Upper lobe of right lung (tissue), 1 donor: ENCODE measurements at regions not wholly inside any gene's neighbourhood (a gene's known extent, or its start where the extent isn't known, plus 50 kb on each side); places are given as distances from the start of the nearest gene placed in this dataset.

Source experiments
- ATAC-seq: fragments of 200-7000 bp; cut with Tn5 transposase; one replicate; pipeline ENCODE4 v1.9.1; 2020; ENCODE audit warnings: mild to moderate bottlenecking, moderate library complexity
- DNase-seq: peaks from one replicate; pipeline ENCODE4 v3.0.0-alpha.2; 2020
- H3K27ac ChIP-seq: fragments of 200-600 bp; one replicate; pipeline ENCODE4 v1.8.0; 2022
- H3K27me3 ChIP-seq: fragments of 200-600 bp; one replicate; pipeline ENCODE4 v1.8.0; 2022; ENCODE audit warnings: mild to moderate bottlenecking
- H3K36me3 ChIP-seq: fragments of 200-600 bp; one replicate; pipeline ENCODE4 v1.8.0; 2022
- H3K4me1 ChIP-seq: fragments of 200-600 bp; one replicate; pipeline ENCODE4 v1.8.0; 2022
- H3K4me3 ChIP-seq: fragments of 200-600 bp; one replicate; pipeline ENCODE4 v1.8.0; 2022; ENCODE audit warnings: mild to moderate bottlenecking
- H3K9me3 ChIP-seq: fragments of 200-600 bp; one replicate; pipeline ENCODE4 v1.8.0; 2022
- CTCF ChIP-seq: fragments of 200-600 bp; IDR thresholded peaks from one replicate; pipeline ENCODE4 v1.8.0; 2022; ENCODE audit warnings: antibody characterized with exemption
- intact Hi-C: fragments of 100-400 bp; cut with DNase I; formaldehyde crosslinking; loops from one replicate; pipeline ENCODE4 v1.11.0; 2022
- donor health status: DM: no; HTN: yes; CAD: no; lungs with severe emphysema.

GRCh38 chr15:81869161-81869954 is 176.5 kb downstream of the MEX3B start:
- Histone ChIP-seq H3K9me3 (no peaks in the 10 kb centered on the region), H3K4me3 (no peak overlapping the region), H3K27me3 (no peaks in the 10 kb centered on the region), H3K4me1 (no peaks in the 10 kb centered on the region), H3K27ac (no peak overlapping the region), H3K36me3 (no peaks in the 10 kb centered on the region)
- no peak for DNase-seq
- intact Hi-C loops, result no loop called here
- ATAC-seq, result no peak
- no peak for TF ChIP-seq CTCF

- Histone ChIP-seq H3K36me3 (no peaks in the 10 kb centered on the region), H3K27me3 (no peaks in the 10 kb centered on the region), H3K27ac (no peak overlapping the region), H3K9me3 (no peaks in the 10 kb centered on the region), H3K4me1 (no peaks in the 10 kb centered on the region), H3K4me3 (no peak overlapping the region)
- ATAC-seq (no peak), DNase-seq (no peak)
- intact Hi-C loops, result no loop called here
- no peak for TF ChIP-seq CTCF
Observed at GRCh38 chr15:81865850-81866537, 179.8 kb downstream of the MEX3B start.

- DNase-seq (no peak), ATAC-seq (no peak)
- Histone ChIP-seq H3K27ac (no peak overlapping the region), H3K4me3 (no peak overlapping the region), H3K4me1 (no peaks in the 10 kb centered on the region), H3K36me3 (no peaks in the 10 kb centered on the region), H3K27me3 (no peaks in the 10 kb centered on the region), H3K9me3 (no peaks in the 10 kb centered on the region)
- intact Hi-C loops, result no loop called here
- TF ChIP-seq CTCF, result no peak
Observed at GRCh38 chr15:81863162-81863561, 182.7 kb downstream of the MEX3B start.

- ATAC-seq, result no peak
Observed at GRCh38 chr15:81859737-81860516, 185.9 kb downstream of the MEX3B start.

GRCh38 chr15:81858586-81858985 is 187.2 kb downstream of the MEX3B start:
- no peak for TF ChIP-seq CTCF
- no peak overlapping the region for H3K4me3 ChIP-seq
- no peaks in the 10 kb centered on the region for H3K4me1 ChIP-seq
- H3K9me3 ChIP-seq, result no peaks in the 10 kb centered on the region
- H3K36me3 ChIP-seq, result no peaks in the 10 kb centered on the region
- DNase-seq, result no peak
- intact Hi-C loops, result no loop called here
- no peak for ATAC-seq
- H3K27me3 ChIP-seq, result no peaks in the 10 kb centered on the region
- H3K27ac ChIP-seq, result no peak overlapping the region

More at GRCh38 chr15:81859737-81860516, 185.9 kb downstream of the MEX3B start:
- no peak overlapping the region for H3K4me3 ChIP-seq
- no peaks in the 10 kb centered on the region for H3K36me3 ChIP-seq
- no peaks in the 10 kb centered on the region for H3K27me3 ChIP-seq
- no peak overlapping the region for H3K27ac ChIP-seq
- no peaks in the 10 kb centered on the region for H3K9me3 ChIP-seq
- no peaks in the 10 kb centered on the region for H3K4me1 ChIP-seq
- intact Hi-C loops, result no loop called here
- no peak for TF ChIP-seq CTCF
- DNase-seq, result no peak
